Adrenal gland (tissue), 9 donors: ENCODE measurements at regions not wholly inside any gene's neighbourhood (a gene's known extent, or its start where the extent isn't known, plus 50 kb on each side); places are given as distances from the start of the nearest gene placed in this dataset.
"Not testable (repeated sequence)": the region's sequence is repeated elsewhere in the genome, so short reads cannot be mapped to it uniquely, and the experiment has no call there.

ENCODE experiments used
- DNase-seq, 7 donors: peaks; one replicate each; pipeline ENCODE4 v3.0.0-alpha.2; 2019 to 2020
- H3K27ac ChIP-seq, 5 donors: fragments of 200-600 bp; sonication (generic) in 4 of 5; 1 replicate in 3 of 5; 2 replicates in 2 of 5; pipeline versions ENCODE4 v1.5.1 to v1.8.0; 2016 to 2020; ENCODE audit warnings: mild to moderate bottlenecking in 1 of 5
- H3K27me3 ChIP-seq: fragments of 200-600 bp; 2 replicates; pipeline ENCODE4 v1.8.0; 2021
- H3K36me3 ChIP-seq, 2 donors: fragments of 200-600 bp; replicated peaks in 1 of 2; 1 replicate in 1 of 2; 2 replicates in 1 of 2; pipeline versions ENCODE4 v1.5.1 to v1.8.0; 2018 to 2022
- H3K4me1 ChIP-seq, 2 donors: fragments of 200-600 bp; replicated peaks in 1 of 2; 1 replicate in 1 of 2; 2 replicates in 1 of 2; pipeline versions ENCODE4 v1.5.1 to v1.8.0; 2018 to 2021
- H3K4me3 ChIP-seq, 4 donors: fragments of 200-600 bp; sonication (generic) in 3 of 4; one replicate each; pipeline ENCODE4 v1.5.1; 2016 to 2018
- H3K9me3 ChIP-seq, 3 donors: fragments of 200-600 bp; sonication (generic) in 1 of 3; replicated peaks in 1 of 3; 1 replicate in 2 of 3; 2 replicates in 1 of 3; pipeline versions ENCODE4 v1.5.1 to v1.8.0; 2016 to 2021
- POLR2A ChIP-seq, 2 donors: fragments of 450-650 bp; IDR thresholded peaks; one replicate each; pipeline ENCODE4 v1.6.1; 2017; ENCODE audit warnings: antibody characterized with exemption in 2 of 2, mild to moderate bottlenecking in 2 of 2, moderate library complexity in 1 of 2
- WGBS, 4 donors: extraction: QIAGEN DNeasy Blood & Tissue Kit in 2 of 4; methylation state at CpG; one replicate each; pipeline versions ENCODE4 v1.1.5 to v1.1.7; 2013 to 2017; 5-methylcytosine and 5-hydroxymethylcytosine counted together
- intact Hi-C, 2 donors: fragments of 100-400 bp; cut with DNase I; formaldehyde crosslinking; loops; one replicate each; pipeline versions ENCODE4 v1.14.1 to v1.15.0; 2022 to 2023
- TF ChIP-seq, protein P1 (sequence below), 6 experiments: fragments of 450-650 bp in 4 of 6; fragments of 200-600 bp in 2 of 6; sonication (generic) in 1 of 6; IDR thresholded peaks; 1 replicate in 5 of 6; 2 replicates in 1 of 6; pipeline versions ENCODE4 v1.5.1 to v1.8.0; 2016 to 2021; ENCODE audit warnings: antibody characterized with exemption in 6 of 6, mild to moderate bottlenecking in 2 of 6, moderate library complexity in 1 of 6
- donor health status: healthy with polysubstance abuse.
- donor health status: Bipolar disorder and iron deficiency.
- donor health status: DM: yes; HTN: yes; CAD: no.
- donor health status: DM: no; HTN: no; CAD: no.
- donor health status: DM: no; HTN: no; CAD: no.

DNA sequence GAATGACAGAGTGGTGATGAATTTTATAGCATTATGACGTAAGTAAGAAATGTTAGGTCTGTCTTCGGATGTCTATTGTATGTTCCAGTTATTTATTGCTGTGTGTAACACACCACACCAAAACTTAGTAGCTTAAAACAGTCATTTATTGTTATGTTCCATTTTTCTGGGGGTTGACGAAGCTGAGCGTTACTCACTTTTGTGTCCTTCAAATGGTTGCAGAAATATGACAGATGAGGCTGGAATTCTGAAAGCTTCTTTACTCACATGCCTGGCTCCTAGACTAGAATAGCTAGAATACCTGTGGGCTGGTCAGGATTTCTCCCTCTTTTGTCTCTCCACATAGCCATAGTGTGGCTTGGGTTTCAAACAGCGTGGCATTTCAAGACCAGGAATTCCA lies 62.1 kb upstream of the S1PR1 start:
- Histone ChIP-seq H3K4me3 (no peak overlapping the region), H3K4me1 (no peaks in the 10 kb centered on the region), H3K27ac (no peak overlapping the region), H3K27me3 (no peaks in the 10 kb centered on the region), H3K36me3 (no peaks in the 10 kb centered on the region), H3K9me3 (no peaks in the 10 kb centered on the region)
- TF ChIP-seq POLR2A (IDR thresholded peaks at IDR 0.05), result no peak
- TF ChIP-seq, protein P1, sequence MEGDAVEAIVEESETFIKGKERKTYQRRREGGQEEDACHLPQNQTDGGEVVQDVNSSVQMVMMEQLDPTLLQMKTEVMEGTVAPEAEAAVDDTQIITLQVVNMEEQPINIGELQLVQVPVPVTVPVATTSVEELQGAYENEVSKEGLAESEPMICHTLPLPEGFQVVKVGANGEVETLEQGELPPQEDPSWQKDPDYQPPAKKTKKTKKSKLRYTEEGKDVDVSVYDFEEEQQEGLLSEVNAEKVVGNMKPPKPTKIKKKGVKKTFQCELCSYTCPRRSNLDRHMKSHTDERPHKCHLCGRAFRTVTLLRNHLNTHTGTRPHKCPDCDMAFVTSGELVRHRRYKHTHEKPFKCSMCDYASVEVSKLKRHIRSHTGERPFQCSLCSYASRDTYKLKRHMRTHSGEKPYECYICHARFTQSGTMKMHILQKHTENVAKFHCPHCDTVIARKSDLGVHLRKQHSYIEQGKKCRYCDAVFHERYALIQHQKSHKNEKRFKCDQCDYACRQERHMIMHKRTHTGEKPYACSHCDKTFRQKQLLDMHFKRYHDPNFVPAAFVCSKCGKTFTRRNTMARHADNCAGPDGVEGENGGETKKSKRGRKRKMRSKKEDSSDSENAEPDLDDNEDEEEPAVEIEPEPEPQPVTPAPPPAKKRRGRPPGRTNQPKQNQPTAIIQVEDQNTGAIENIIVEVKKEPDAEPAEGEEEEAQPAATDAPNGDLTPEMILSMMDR (IDR thresholded peaks at IDR 0.05), result no peak
- no peak for DNase-seq
- intact Hi-C loops, result no loop called here
- 58 to 67% (median 66%) methylated on average over 5 of the region's 5 CpGs for WGBS, 4 donors

DNA sequence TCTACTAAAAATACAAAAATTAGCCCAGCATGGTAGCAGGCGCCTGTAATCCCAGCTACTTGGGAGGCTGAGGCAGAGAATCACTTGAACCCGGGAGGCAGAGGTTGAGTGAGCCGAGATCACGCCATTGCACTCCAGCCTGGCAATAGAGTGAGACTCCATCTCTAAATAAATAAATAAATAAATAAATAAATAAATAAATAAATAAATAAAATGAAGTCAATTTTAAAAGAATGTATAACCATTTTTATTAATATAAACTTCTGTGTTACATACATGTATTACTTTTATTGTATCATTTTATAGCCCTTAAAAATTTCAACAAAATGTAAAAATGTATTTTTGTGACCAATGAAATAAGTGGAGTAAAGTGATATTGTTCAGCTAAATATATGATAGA lies 62.5 kb upstream of the S1PR1 start:
- DNase-seq, intact Hi-C loops, H3K9me3 ChIP-seq, H3K27me3 ChIP-seq, H3K4me3 ChIP-seq, H3K4me1 ChIP-seq, H3K27ac ChIP-seq, H3K36me3 ChIP-seq: not testable (repeated sequence)
- 86 to 97% (median 95%) methylated on average over 4 of the region's 4 CpGs for WGBS, 4 donors

DNA sequence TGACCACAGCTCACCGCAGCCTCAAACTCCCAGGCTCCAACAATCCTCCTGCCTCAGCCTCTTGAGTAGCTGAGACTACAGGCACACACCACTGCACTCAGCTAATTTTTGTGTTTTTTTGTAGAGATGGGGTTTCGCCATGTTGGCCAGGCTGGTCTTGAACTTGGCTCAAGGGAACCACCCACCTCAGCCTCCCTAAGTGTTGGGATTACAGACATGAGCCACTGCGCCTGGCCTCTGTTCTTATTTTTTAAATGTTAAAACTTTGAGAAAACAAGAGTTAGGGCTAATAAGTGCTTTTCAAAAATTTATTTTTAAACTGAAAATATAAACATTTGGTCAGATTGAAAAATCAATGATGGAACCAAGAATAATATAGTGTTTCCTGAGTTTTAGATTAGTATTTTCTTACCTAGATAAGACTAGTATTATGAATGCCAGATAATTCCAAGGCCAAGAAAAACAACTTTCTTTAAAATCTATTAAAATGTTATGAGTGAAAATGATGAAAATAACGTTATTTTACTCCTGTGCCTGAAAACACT lies 66.2 kb upstream of the S1PR1 start:
- Histone ChIP-seq H3K36me3 (no peaks in the 10 kb centered on the region), H3K9me3 (no peaks in the 10 kb centered on the region), H3K4me3 (no peak overlapping the region), H3K27ac (no peak overlapping the region), H3K4me1 (no peaks in the 10 kb centered on the region), H3K27me3 (no peaks in the 10 kb centered on the region)
- 76 to 84% (median 82%) methylated on average over 4 of the region's 4 CpGs for WGBS, 4 donors
- no peak for DNase-seq
- intact Hi-C loops, result no loop called here
- TF ChIP-seq, protein P1 (IDR thresholded peaks at IDR 0.05), result no peak
- TF ChIP-seq POLR2A (IDR thresholded peaks at IDR 0.05), result no peak

DNA sequence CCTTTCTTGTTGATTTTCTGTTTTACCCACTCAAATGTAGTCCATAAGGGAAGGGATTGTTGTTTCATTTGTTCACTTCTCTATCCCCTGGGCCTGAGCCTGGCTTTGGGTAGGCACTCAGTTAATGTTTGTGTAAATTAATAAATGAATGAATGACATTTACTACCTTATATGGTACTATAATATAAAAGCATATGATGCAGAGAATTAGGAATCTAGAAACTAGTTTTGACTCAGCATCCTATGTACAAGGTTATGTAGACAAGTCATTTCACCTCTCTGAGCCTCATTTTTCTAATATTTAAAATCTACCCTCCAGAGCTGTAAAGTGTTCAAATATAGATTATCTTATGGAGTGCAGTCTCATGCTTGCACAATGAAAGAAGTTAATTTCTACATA lies 68.9 kb upstream of the S1PR1 start:
- no peaks in the 10 kb centered on the region for H3K27me3 ChIP-seq
- no peaks in the 10 kb centered on the region for H3K9me3 ChIP-seq
- TF ChIP-seq POLR2A (IDR thresholded peaks at IDR 0.05), result no peak
- TF ChIP-seq, protein P1 (IDR thresholded peaks at IDR 0.05), result no peak
- no peaks in the 10 kb centered on the region for H3K36me3 ChIP-seq
- intact Hi-C loops, result no loop called here
- no peak overlapping the region for H3K4me3 ChIP-seq
- no peak for DNase-seq
- H3K27ac ChIP-seq, result no peak overlapping the region
- no peaks in the 10 kb centered on the region for H3K4me1 ChIP-seq

DNA sequence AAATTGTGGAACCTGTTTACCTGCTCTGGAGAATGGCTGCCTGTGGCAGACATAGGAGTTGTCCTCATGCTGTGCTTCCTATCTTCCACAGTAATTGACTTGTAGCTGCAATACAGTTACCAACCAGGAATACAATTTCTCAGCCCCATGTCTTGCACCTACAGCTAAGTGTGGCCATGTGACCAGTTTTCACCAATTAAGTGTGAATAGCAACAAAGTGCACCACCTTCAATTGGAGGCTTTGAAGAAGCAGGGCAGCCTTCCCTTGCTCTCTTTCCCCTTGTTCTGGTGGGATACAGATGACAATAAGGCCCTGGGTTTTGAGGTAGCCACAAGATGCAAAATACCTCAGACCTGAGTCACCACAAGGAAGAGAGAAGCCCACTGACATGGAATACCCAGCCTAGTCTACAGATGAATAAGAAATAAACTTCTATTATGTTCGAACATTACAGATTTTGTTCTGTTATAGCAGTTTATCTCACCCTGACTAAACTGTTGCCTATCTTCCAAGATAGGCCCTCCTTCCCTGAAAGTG lies 70.2 kb upstream of the S1PR1 start:
- H3K27me3 ChIP-seq, result no peaks in the 10 kb centered on the region
- no peak for DNase-seq
- no peaks in the 10 kb centered on the region for H3K36me3 ChIP-seq
- WGBS, 4 donors, result 84 to 95% (median 87%) methylated on average over 1 of the region's 1 CpG
- intact Hi-C loops, result no loop called here
- no peak overlapping the region for H3K27ac ChIP-seq
- H3K4me1 ChIP-seq, result no peaks in the 10 kb centered on the region
- TF ChIP-seq POLR2A (IDR thresholded peaks at IDR 0.05), result no peak
- no peaks in the 10 kb centered on the region for H3K9me3 ChIP-seq
- no peak overlapping the region for H3K4me3 ChIP-seq
